RWPE2 (cell line): ENCODE measurements at regions not wholly inside any gene's neighbourhood (a gene's known extent, or its start where the extent isn't known, plus 50 kb on each side); places are given as distances from the start of the nearest gene placed in this dataset.
"Not testable (repeated sequence)": the region's sequence is repeated elsewhere in the genome, so short reads cannot be mapped to it uniquely, and the experiment has no call there.

Source experiments
- ATAC-seq: fragments of 200-7000 bp; cut with Tn5 transposase; 3 replicates; pipeline ENCODE4 v1.9.1; 2021; ENCODE audit warnings: low read depth
- DNase-seq: peaks from one replicate; pipeline ENCODE4 v3.0.0-alpha.2; 2020; ENCODE audit warnings: low spot score
- H3K27ac ChIP-seq: fragments of 450-650 bp; 2 replicates; pipeline ENCODE4 v1.5.1; 2017; ENCODE audit warnings: mild to moderate bottlenecking; ENCODE audit not compliant: poor library complexity, severe bottlenecking
- H3K27me3 ChIP-seq: fragments of 250-450 bp; sonication (Bioruptor Pico); 2 replicates; pipeline ENCODE4 v1.5.1; 2021; ENCODE audit warnings: mild to moderate bottlenecking, moderate library complexity; ENCODE audit not compliant: insufficient read depth, poor library complexity, severe bottlenecking
- H3K36me3 ChIP-seq: fragments of 250-450 bp; sonication (Bioruptor Pico); 2 replicates; pipeline ENCODE4 v1.5.1; 2020; ENCODE audit warnings: low read depth, mild to moderate bottlenecking, moderate library complexity
- H3K4me1 ChIP-seq: fragments of 250-450 bp; sonication (Bioruptor Pico); 2 replicates; pipeline ENCODE4 v1.5.1; 2021; ENCODE audit warnings: mild to moderate bottlenecking, moderate library complexity; ENCODE audit not compliant: insufficient read depth, poor library complexity, severe bottlenecking
- H3K4me3 ChIP-seq: fragments of 250-450 bp; sonication (Bioruptor Pico); 2 replicates; pipeline ENCODE4 v1.5.1; 2021; ENCODE audit warnings: mild to moderate bottlenecking, moderate library complexity; ENCODE audit not compliant: severe bottlenecking
- H3K9me3 ChIP-seq: fragments of 250-450 bp; sonication (Bioruptor Pico); 2 replicates; pipeline ENCODE4 v1.5.1; 2021; ENCODE audit warnings: mild to moderate bottlenecking, moderate library complexity; ENCODE audit not compliant: severe bottlenecking
- TF ChIP-seq, protein P1 (sequence below): fragments of 450-650 bp; IDR thresholded peaks from one replicate; pipeline ENCODE4 v1.5.1; 2017; ENCODE audit warnings: mild to moderate bottlenecking, moderate library complexity; ENCODE audit not compliant: poor library complexity, severe bottlenecking

DNA sequence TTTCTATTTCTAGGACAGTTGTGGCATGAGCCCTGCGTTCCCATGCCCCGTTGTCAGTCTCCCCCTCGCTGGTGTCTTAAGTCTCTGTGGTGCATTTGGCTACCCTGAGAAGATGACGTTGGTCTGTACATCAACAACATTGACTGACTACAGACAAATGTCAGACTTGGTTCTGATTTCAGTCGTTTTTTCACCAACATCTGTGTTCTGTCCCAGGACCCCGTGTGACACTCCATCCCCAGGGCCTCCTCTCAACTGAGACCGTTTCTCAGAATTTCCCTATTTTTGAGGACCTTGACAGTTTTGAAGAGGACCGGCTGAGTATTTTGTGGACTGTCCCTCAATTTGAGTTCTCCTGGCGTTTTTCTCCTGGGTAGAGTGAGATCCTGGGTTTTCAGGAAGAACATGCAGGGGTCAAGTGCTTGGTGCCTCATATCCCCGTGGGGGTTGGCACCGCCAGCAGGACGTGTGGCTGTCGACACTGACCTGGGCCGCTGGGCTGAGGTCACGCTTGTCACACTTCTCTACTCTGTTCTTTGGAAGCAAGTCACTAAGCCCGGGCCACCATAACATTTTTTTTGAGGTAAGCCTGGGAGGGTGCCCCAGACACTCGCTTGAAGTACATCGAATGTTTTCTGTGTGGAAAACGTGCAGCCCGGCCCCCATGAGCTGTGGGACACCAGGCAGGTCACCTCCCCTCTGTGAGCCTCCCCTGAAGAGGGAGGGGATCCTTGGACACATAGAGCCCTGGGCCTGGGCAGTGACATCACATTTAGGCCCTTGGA is 114.4 kb upstream of the ZNF469 start:
- not testable (repeated sequence) for H3K36me3 ChIP-seq, H3K27ac ChIP-seq, DNase-seq, H3K4me3 ChIP-seq, H3K4me1 ChIP-seq, H3K9me3 ChIP-seq, ATAC-seq, H3K27me3 ChIP-seq

DNA sequence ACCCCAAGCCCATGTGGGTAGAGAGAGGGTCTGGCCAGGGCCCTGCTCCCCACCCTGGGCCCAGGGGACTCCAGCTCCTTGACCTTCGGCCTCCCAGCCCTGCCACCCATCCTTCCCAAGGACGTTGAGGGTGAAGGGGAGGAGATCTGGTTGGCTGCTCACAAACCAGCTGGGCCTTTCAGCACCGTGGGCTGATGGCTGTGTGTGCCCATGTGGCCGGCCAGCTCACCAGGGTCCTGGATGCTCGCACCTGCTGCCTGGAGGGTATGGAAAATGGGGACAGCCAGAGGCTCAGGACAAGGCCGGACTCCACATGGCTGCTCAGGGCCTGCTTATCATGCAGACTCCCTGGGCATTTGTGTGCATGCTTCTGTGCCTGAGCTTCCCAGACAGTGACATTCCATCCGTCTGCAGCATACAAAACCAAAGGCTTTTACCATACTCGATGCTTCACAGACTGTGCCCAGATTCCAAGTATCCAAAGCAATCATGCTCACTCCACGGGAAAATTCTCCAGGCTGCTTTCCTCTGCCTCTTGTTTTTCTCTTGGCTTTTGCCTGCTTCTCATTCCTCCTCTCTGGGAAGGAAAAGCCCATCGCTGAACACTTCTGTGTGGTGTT is 112.5 kb upstream of the ZNF469 start:
- ATAC-seq, DNase-seq: not testable (repeated sequence)

DNA sequence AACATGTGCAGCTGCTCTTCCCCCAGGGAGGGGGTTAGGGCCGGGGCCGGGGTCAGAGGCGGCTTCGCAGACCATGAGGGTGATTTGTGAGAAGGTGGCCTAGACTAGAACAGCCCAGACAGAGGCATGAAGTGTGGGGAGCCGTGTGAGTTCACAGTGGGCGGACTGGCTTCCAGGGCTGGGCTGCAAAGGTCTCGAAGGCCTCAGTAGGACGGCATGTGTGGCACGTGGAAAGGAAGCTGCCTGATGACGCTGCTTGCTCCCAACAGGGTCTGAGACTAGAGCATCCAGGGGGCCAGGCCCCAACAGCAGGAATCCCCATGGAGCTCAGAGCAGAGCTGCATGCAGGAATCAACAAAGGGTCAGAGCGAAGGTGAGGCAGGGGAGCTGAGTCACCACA is 111.5 kb upstream of the ZNF469 start:
- not testable (repeated sequence) for ATAC-seq, H3K27me3 ChIP-seq, H3K36me3 ChIP-seq, DNase-seq, H3K4me3 ChIP-seq, H3K4me1 ChIP-seq, H3K9me3 ChIP-seq, H3K27ac ChIP-seq

More for the DNA sequence above, 112.5 kb upstream of the ZNF469 start:
- not testable (repeated sequence) for H3K9me3 ChIP-seq, H3K36me3 ChIP-seq, H3K4me3 ChIP-seq, H3K4me1 ChIP-seq, H3K27me3 ChIP-seq, H3K27ac ChIP-seq

DNA sequence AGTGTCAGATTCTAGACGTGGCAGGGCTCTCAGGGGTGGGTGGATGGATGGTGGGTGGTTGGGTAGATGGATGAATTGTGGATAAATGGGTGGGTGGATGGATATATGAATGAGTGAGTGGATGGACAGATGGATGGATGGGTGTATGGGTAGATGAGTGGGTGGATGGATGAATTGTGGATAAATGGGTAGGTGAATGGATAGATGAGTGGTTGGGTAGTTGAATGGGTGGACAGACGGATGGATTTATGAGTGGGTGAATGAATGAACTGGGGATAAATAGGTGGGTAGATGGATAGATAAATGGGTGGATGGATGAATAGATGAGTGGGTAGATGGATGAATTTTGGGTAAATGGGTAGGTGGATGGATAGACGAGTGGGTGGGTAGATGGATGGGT is 111.0 kb upstream of the ZNF469 start:
- not testable (repeated sequence) for H3K4me3 ChIP-seq, H3K27me3 ChIP-seq, H3K36me3 ChIP-seq, H3K9me3 ChIP-seq, ATAC-seq, H3K4me1 ChIP-seq, H3K27ac ChIP-seq, DNase-seq

DNA sequence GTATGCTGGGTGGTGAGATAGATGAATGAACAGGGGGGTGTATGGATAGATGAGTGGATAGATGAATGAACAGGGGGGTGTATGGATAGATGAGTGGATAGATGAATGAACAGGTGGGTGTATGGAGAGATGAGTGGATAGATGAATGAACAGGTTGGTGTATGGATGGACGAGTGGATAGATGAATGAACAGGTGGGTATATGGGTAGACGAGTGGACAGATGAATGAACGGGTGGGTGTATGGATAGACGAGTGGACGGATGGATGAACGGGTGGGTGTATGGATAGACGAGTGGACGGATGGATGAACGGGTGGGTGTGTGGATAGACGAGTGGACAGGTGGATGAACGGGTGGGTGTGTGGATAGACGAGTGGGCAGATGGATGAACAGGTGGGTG is 110.3 kb upstream of the ZNF469 start:
- H3K4me3 ChIP-seq, DNase-seq, H3K27me3 ChIP-seq, H3K27ac ChIP-seq, H3K4me1 ChIP-seq, H3K9me3 ChIP-seq, ATAC-seq, H3K36me3 ChIP-seq: not testable (repeated sequence)

DNA sequence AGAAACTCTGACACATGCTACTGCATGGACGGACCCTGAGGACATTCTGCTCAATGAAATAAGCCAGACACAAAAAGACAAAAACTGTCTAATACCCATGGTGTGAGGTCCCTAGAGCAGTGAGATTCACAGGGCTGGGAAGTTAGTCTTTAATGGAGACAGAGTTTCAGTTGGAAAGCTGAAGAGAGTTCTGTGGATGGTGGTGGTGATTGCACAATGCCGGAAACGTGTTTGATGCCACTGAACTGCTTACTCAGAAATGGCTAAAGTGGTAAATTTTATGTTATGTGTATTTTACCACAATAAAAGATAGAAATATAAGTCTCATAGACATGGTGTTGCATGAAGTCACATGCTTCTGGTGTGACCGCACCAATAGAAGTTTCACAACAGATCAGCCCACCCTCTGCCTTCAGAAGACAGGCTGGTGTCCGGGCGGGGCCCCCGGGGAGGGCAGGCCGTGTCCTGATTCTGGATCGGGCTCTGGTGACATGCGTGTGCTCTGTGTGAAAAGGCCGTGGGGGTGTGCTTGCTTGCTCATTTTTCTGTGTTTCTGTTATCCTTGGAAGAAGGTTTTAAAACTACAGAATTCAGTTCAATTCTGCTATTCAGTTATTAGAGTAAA is 108.5 kb upstream of the ZNF469 start:
- H3K36me3 ChIP-seq, H3K27me3 ChIP-seq, H3K4me1 ChIP-seq, H3K27ac ChIP-seq, H3K9me3 ChIP-seq, ATAC-seq, DNase-seq, H3K4me3 ChIP-seq: not testable (repeated sequence)

DNA sequence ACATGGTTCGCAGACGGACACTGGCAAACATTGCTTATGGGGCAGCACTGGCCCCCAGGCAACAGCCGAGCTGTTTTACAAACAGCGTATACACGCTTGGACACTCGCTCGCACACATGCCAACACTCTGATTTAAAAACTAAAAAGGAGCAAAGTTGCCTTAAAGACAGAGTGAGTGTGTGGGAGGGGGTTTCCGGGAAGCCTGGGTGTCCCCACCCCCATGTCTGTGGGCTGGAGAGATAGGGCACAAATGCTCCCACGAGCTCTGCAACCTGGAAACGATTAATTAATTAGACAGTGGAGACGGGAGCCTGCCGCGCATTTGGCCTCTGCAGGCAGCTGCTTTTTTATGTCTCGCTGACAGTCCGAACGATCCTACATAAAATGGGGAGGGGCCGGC is 107.9 kb upstream of the ZNF469 start:
- DNase-seq (no peak), ATAC-seq (no peak)
- Histone ChIP-seq H3K9me3 (no peaks in the 10 kb centered on the region), H3K36me3 (no peaks in the 10 kb centered on the region), H3K4me1 (no peaks in the 10 kb centered on the region), H3K4me3 (no peak overlapping the region), H3K27me3 (no peaks in the 10 kb centered on the region), H3K27ac (no peak overlapping the region)
- TF ChIP-seq, protein P1, sequence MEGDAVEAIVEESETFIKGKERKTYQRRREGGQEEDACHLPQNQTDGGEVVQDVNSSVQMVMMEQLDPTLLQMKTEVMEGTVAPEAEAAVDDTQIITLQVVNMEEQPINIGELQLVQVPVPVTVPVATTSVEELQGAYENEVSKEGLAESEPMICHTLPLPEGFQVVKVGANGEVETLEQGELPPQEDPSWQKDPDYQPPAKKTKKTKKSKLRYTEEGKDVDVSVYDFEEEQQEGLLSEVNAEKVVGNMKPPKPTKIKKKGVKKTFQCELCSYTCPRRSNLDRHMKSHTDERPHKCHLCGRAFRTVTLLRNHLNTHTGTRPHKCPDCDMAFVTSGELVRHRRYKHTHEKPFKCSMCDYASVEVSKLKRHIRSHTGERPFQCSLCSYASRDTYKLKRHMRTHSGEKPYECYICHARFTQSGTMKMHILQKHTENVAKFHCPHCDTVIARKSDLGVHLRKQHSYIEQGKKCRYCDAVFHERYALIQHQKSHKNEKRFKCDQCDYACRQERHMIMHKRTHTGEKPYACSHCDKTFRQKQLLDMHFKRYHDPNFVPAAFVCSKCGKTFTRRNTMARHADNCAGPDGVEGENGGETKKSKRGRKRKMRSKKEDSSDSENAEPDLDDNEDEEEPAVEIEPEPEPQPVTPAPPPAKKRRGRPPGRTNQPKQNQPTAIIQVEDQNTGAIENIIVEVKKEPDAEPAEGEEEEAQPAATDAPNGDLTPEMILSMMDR, result no peak

DNA sequence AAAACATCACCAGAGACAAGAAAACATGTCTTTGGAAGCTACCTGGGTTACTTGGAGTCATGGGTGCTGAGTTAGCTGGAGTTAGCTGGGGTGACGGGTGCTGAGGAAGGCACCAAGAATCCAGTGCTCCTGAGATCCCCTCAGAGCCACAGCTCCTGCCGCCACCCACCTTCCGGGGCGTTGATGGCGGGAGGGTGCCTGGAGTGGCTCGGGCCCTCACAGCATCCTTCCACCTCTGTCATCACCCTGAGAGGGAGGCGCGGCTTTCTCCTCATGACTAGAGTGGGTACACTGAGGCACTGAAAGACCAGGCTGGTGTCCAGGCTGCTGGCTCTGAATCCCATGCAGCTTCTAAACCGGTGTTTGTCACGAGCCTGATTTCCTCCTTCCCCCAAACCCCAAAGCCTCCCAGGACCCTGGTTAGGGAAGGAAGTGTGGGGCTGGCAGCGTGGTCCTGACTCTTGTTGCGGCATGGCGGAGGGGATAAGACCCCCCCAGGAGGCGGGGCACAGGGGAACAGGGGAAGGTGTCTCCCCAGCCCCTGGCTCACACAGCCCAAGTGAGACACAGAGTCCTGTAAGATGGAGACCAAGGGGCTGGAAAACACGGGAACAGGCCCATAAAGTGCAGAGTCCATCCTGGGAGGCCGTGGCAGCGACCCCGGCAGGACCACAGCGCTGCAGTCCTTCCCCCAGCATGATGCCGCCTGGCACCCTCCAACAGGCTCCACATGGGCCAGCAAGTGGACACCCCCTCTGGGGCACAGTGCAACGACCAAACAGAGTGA is 107.2 kb upstream of the ZNF469 start:
- not testable (repeated sequence) for H3K4me1 ChIP-seq, H3K36me3 ChIP-seq, H3K27ac ChIP-seq, DNase-seq, H3K27me3 ChIP-seq, ATAC-seq, H3K4me3 ChIP-seq, H3K9me3 ChIP-seq

DNA sequence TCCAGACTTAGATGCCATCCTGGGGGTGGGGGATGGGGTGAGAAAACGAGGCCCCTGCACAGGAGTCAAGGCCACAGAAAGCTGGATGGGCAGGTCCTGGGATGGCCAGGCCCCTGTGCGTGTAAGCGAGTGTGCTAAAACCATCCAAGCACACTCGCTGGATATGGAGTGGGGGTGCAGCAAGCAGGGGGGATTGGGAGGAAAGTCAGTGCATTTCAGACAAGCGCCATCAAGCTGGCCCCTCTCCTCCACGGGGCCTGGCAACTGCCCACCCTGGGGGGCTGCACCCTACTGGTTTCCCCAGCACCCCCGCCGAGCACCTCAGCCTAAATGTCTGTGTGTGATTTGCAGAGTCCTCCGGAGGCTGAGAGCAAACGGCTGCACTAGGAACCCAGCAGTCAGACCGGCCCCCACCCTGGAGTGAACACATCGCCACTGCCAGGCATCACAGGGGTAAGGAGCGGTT is 106.6 kb upstream of the ZNF469 start:
- not testable (repeated sequence) for H3K27me3 ChIP-seq, H3K4me3 ChIP-seq, H3K36me3 ChIP-seq, ATAC-seq, H3K27ac ChIP-seq, DNase-seq, H3K4me1 ChIP-seq, H3K9me3 ChIP-seq
